HUES48 (cell line): ENCODE measurements at regions not wholly inside any gene's neighbourhood (a gene's known extent, or its start where the extent isn't known, plus 50 kb on each side); places are given as distances from the start of the nearest gene placed in this dataset.

Source experiments
- H3K27ac ChIP-seq: one replicate; pipeline ENCODE4 v1.7.0; 2013; ENCODE audit warnings: low read depth, low read length, inconsistent platforms
- H3K27me3 ChIP-seq: 2 replicates; pipeline ENCODE4 v1.6.1; 2013; ENCODE audit warnings: mild to moderate bottlenecking, low read length; ENCODE audit not compliant: control insufficient read depth, insufficient read depth
- H3K36me3 ChIP-seq: 2 replicates; pipeline ENCODE4 v1.6.1; 2013; ENCODE audit warnings: low read length; ENCODE audit not compliant: control insufficient read depth, insufficient read depth
- H3K4me1 ChIP-seq: 2 replicates; pipeline ENCODE4 v1.6.1; 2013; ENCODE audit warnings: mild to moderate bottlenecking, low read length; ENCODE audit not compliant: control insufficient read depth, insufficient read depth
- H3K4me3 ChIP-seq: 2 replicates; pipeline ENCODE4 v1.5.1; 2013; ENCODE audit warnings: mild to moderate bottlenecking, low read depth, low read length
- H3K9ac ChIP-seq: 2 replicates; pipeline ENCODE4 v1.6.1; 2013; ENCODE audit warnings: mild to moderate bottlenecking, low read depth, low read length, moderate library complexity
- H3K9me3 ChIP-seq: 2 replicates; pipeline ENCODE4 v1.6.1; 2013; ENCODE audit warnings: low read length; ENCODE audit not compliant: control insufficient read depth, insufficient read depth

- Histone ChIP-seq H3K4me3 (no peak overlapping the region), H3K9me3 (no peaks in the 10 kb centered on the region), H3K36me3 (no peaks in the 10 kb centered on the region), H3K9ac (no peak overlapping the region), H3K4me1 (no peaks in the 10 kb centered on the region), H3K27me3 (no peaks in the 10 kb centered on the region), H3K27ac (no peak overlapping the region)
These were observed 130.9 kb upstream of the ADAMTS16 start for GRCh38 chr5:5009240-5009639.

GRCh38 chr5:5011151-5011550 lies 129.0 kb upstream of the ADAMTS16 start:
- Histone ChIP-seq H3K9me3 (no peaks in the 10 kb centered on the region), H3K4me3 (no peak overlapping the region), H3K9ac (no peak overlapping the region), H3K27ac (no peak overlapping the region), H3K4me1 (peaks cover 12% of the 10 kb centered on the region), H3K27me3 (no peaks in the 10 kb centered on the region), H3K36me3 (no peaks in the 10 kb centered on the region)

GRCh38 chr5:5014586-5015235 lies 125.4 kb upstream of the ADAMTS16 start:
- H3K9ac ChIP-seq = no peak overlapping the region
- no peak overlapping the region for H3K4me3 ChIP-seq
- no peaks in the 10 kb centered on the region for H3K27me3 ChIP-seq
- no peaks in the 10 kb centered on the region for H3K36me3 ChIP-seq
- H3K9me3 ChIP-seq = no peaks in the 10 kb centered on the region
- peak overlapping the region; percentile 80 for H3K27ac ChIP-seq
- peaks cover 12% of the 10 kb centered on the region for H3K4me1 ChIP-seq

- Histone ChIP-seq H3K4me3 (no peak overlapping the region), H3K9ac (no peak overlapping the region), H3K36me3 (no peaks in the 10 kb centered on the region), H3K27me3 (no peaks in the 10 kb centered on the region), H3K27ac (no peak overlapping the region), H3K4me1 (peaks cover 12% of the 10 kb centered on the region), H3K9me3 (no peaks in the 10 kb centered on the region)
These were observed 122.1 kb upstream of the ADAMTS16 start for GRCh38 chr5:5017827-5018577.

GRCh38 chr5:5018578-5018970 lies 121.6 kb upstream of the ADAMTS16 start:
- Histone ChIP-seq H3K4me3 (no peak overlapping the region), H3K27me3 (no peaks in the 10 kb centered on the region), H3K27ac (no peak overlapping the region), H3K9ac (no peak overlapping the region), H3K36me3 (no peaks in the 10 kb centered on the region), H3K4me1 (peaks cover 12% of the 10 kb centered on the region), H3K9me3 (no peaks in the 10 kb centered on the region)

- no peaks in the 10 kb centered on the region for H3K36me3 ChIP-seq
These were observed 118.7 kb upstream of the ADAMTS16 start for GRCh38 chr5:5021436-5021835.

GRCh38 chr5:5025098-5025773 lies 114.9 kb upstream of the ADAMTS16 start:
- no peak overlapping the region for H3K27ac ChIP-seq
- no peaks in the 10 kb centered on the region for H3K36me3 ChIP-seq
- no peaks in the 10 kb centered on the region for H3K27me3 ChIP-seq
- no peak overlapping the region for H3K9ac ChIP-seq
- no peak overlapping the region for H3K4me3 ChIP-seq
- no peaks in the 10 kb centered on the region for H3K9me3 ChIP-seq
- H3K4me1 ChIP-seq = no peaks in the 10 kb centered on the region

More at GRCh38 chr5:5021436-5021835, 118.7 kb upstream of the ADAMTS16 start:
- H3K9ac ChIP-seq = no peak overlapping the region
- H3K4me3 ChIP-seq = no peak overlapping the region
- no peaks in the 10 kb centered on the region for H3K9me3 ChIP-seq
- no peaks in the 10 kb centered on the region for H3K27me3 ChIP-seq
- no peak overlapping the region for H3K27ac ChIP-seq
- H3K4me1 ChIP-seq = no peaks in the 10 kb centered on the region

- Histone ChIP-seq H3K27me3 (no peaks in the 10 kb centered on the region), H3K9ac (no peak overlapping the region), H3K4me3 (no peak overlapping the region), H3K36me3 (no peaks in the 10 kb centered on the region), H3K27ac (no peak overlapping the region), H3K9me3 (no peaks in the 10 kb centered on the region; the same call in 1 of the 2 replicates), H3K4me1 (no peaks in the 10 kb centered on the region)
These were observed 114.2 kb upstream of the ADAMTS16 start for GRCh38 chr5:5025774-5026408.

- Histone ChIP-seq H3K36me3 (no peaks in the 10 kb centered on the region), H3K27me3 (no peaks in the 10 kb centered on the region), H3K9me3 (no peaks in the 10 kb centered on the region; the same call in 1 of the 2 replicates), H3K4me3 (no peak overlapping the region), H3K4me1 (no peaks in the 10 kb centered on the region), H3K9ac (no peak overlapping the region), H3K27ac (no peak overlapping the region)
These were observed 113.7 kb upstream of the ADAMTS16 start for GRCh38 chr5:5026409-5026785.

- Histone ChIP-seq H3K9ac (no peak overlapping the region), H3K27me3 (no peaks in the 10 kb centered on the region), H3K4me1 (no peaks in the 10 kb centered on the region), H3K4me3 (no peak overlapping the region), H3K36me3 (no peaks in the 10 kb centered on the region), H3K27ac (no peak overlapping the region), H3K9me3 (no peaks in the 10 kb centered on the region; the same call in 1 of the 2 replicates)
These were observed 108.5 kb upstream of the ADAMTS16 start for GRCh38 chr5:5031665-5032064.

GRCh38 chr5:5037674-5038073 lies 102.5 kb upstream of the ADAMTS16 start:
- Histone ChIP-seq H3K4me3 (no peak overlapping the region), H3K27me3 (no peaks in the 10 kb centered on the region), H3K9ac (no peak overlapping the region), H3K9me3 (no peaks in the 10 kb centered on the region), H3K27ac (no peak overlapping the region), H3K4me1 (no peaks in the 10 kb centered on the region), H3K36me3 (no peaks in the 10 kb centered on the region)
